GM19043 (cell line): ENCODE measurements at regions not wholly inside any gene's neighbourhood (a gene's known extent, or its start where the extent isn't known, plus 50 kb on each side); places are given as distances from the start of the nearest gene placed in this dataset.
A peak's percentile ranks its signal among the peaks of the same experiment; 100 is the strongest.

Source experiments
- ATAC-seq: cut with Tn5 transposase; IDR thresholded peaks from one replicate; pipeline ENCODE4 v1.9.1; 2021; ENCODE audit warnings: low read depth; ENCODE audit not compliant: unreplicated experiment

DNA sequence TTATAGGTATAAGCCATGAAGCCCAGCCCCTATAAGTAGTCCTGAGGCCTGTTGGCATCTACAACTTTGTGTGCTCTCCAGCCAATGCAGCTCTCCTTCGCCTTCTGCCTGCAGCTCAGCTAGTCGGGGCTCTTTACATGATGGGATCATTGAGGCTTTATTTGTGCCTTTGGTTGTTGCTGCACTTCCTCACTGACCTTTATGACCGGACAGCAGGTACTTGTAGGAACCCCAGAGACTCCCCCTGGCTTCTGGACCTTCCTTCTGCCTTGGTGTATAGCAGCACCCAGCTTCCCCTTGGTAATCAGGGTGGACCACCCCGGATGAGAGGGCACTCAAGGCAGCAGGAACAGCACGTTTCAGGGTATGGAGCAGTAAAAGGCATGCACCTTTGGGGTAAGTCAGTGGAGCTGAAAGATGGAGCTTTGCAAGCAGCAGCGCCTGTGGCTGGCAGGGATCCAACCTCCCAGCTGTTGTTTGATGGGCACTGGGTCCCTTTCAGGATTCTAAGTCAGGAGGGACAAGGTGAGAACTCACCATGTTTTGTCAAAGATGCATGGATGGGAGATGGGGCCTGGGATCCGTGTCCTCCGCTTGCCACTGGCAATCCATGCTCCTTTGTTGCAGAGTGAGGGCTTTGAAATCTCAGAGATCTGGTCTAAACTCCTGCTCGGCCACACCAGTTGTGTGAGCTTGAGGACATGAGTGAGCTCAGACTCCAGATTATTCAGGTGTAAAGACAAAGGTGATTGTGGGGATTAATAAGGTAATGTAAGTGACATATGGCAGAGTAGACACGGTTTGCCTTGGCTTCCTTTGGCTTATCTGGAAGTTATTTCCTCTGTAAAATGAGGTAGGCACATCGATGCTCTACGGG lies 65.1 kb upstream of the KLF13 start:
- no peak for ATAC-seq

DNA sequence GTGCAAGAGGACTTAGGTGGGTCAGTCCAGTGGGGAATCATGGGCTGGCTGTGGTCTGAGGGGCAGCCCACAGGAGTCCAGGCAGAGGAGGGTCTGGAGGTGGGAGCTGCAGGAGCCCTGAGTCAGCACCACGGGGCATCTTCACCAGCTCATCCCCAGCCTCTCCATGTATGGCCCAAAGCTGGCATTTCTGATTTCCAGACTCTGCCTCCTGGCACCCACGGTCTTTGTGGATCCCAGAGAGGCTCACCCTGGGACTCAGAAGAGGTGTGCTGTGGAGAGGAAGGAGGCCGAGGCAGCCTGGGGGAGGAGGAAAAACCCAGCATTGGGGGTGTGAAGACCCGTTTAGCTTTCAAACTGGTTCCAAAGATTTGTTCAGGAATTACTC lies 64.5 kb upstream of the KLF13 start:
- no peak for ATAC-seq

DNA sequence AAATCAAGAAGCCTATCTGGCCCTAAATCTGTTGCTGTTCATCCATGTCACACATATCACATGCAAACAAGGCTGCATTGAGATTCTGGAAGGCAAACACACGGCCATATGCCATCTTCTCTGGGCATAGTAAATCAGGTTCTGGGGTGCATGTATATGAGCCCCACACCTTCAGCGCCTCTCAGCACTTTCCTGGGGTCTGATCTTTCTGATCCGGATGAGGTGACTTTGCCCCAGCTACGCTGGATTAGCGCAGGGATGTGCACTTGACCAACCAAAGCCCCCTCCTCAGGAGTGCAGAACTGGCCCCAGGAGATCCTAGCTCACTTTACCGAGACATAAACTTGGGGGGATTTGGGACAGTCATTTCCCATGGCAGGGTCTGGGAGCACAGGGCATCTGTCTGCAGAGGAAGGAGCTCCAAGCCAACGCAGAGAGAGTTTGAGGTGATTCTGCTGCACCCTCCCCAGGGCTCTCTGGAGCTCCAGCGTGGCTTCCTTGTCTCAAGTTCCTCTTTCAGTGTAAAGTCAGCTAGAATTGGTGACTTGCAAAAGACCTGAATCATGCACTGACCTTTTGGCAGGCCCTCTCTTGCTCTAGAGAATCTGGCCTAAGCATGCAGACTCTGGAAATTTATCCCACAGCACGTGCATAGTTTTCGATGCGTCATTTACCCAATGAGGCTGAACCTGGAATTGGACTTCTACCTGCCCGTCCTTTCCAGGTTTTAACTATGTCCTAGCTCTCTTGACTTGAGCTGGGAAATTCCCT lies 63.5 kb upstream of the KLF13 start:
- no peak for ATAC-seq

DNA sequence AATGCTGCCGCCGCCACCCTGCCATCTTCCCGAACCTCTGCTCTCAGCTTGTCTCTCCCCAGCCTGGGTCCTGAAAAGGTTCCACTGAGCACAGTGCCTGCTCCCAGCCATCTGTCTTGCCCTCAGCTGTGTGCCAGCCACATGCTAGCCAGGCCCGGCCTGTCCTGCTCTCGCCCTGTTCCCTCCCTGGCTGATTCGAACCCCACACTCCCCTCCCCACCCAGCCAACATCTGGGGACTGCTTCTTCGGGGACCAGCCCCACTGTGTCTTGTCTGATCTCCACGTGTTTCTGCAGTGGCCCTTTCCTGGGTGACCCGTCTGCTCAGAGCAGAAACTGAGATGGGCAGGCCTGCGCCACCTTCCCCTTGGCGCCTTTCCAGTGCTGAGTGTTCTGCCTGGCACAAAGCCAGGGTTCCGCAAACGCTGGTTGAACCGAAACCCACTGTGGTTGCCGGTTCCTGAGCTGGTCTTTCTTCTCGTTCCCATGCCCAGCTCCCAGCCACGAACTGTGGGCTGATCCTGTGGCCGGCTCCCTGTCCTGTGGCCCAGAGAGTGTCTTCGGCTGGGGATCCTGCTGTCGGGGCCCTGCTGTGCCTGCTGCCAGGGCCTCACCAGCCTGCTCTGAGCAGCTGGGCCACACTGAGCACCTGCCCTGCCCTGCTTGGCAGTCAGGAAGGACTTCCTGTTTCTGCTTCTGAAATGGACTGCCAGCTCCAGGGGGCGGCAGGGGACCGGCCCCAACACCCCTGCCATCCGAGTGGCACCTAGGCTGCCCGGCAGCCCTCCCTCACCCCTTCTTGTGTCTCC lies 62.7 kb upstream of the KLF13 start:
- no peak for ATAC-seq

DNA sequence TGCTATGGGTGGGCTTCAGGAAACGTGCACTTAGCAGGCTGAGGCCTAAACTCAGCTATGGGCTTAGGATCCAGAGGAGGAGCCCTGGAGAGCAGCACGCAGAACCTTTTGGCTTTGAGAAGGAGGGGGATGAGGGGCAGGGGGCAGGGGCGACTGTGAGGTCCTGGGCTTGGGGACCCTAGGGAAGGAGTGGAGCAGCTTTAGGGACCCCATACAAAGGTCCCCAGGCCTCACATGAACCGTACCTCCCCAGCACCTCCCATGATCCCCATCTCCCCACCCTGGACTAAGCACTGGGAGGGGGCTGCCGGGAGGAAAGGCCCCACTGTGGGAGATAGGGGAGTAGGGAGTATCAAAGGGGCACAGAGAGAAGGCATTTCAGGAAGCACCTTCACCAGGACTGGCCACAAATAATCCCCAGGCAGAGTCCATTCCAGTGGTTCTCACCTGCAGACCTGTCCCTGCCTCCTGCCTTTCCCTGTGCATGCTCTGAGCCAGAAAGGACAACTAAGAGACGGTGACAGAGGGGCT lies 62.0 kb upstream of the KLF13 start:
- no peak for ATAC-seq

DNA sequence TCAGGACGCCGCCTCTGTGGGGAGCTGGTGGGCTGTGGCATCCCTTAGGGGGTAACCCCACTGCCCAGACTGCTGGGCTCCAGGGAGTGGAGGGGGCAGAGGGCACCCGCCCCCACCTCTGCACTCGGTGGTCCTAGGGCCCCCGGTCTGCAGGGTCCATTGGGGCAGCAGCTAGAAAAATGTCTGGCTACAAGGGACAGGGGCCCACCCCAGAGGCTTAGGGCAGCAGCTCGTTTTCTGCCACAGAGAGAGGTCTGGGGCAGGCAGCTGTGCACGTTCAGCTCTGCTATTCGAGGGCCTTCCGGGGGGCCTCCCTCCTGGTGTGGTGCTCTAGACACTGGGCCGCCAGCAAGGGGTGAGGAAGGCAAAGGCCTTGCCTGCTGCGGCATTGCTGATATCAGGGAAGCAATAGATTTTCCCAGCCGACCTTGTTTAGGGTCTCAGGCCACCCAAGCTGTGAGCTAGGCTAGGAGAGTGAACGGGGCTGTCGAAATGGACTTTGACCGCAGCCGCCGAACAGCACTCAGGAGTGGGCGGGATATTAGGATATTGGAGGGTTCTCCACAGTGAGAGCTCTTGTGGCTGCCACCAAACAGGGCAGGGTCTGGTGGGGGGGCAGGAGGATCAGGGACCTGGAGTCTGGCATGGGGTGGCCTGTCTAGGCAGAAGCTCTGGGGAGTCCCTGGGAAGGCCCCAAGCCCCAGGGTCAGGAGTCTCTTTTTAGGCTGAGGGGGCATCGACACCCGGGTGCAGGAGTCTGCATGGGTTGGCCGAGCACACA lies 61.4 kb upstream of the KLF13 start:
- ATAC-seq: no peak

DNA sequence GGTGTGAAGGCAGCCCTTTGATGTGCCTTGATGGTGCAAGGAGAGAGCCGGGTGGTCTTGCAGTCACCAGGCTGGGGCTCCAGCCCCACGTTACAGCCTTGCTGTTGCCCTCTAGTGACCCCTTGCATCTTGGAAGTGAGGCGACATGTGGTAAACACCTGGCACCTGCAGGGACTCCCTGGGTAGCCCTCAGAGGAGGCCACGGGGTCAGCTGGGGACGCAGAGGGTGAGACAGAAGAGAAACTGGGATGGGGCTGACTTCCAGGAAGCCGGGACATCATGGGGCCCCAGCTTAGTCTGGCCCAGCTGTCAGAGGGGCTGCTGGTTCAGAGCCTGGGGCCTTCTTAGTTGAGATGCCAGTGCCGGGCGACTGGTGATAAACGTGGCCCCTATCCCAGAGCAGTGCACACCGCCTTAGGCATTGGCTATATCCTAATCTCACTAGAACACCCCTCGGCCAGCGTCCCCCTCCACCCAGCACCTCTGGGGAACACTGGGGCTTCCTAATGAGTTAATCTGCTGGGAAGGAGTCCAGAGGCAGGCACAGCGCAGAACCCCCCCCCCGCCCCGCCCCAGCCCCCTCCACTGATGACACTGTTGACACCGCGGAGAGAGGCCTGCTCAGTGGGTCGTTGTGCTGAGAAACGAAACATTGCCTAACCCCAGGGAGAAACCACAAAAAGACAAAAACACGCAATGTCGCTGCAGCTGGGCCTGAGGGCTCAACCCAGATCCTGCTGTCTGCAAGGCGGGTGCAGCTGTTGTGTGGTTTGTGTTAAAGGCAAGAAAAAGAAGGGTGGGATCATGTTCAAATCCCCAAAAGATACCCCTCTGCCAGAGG lies 60.5 kb upstream of the KLF13 start:
- ATAC-seq: peak; percentile 61

DNA sequence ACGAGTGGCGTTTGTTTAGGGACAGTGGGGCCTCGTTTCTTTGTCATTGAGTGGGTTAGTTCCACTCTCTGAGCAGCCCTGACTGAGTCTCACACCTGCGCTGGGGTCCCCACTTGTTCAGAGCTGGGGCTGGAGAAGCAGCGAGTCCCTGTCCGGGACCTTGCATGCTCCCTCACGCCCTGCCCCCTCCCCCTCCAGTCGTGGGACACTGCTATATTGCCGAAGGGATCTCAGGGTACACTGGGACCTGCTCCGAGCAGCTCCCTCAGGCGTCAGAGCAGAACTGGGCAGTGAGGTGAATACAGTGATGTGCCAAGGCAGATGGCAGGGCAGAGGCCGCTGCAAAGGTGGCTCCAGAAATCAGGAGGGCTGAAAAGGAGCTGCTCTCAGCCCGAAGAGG lies 59.9 kb upstream of the KLF13 start:
- ATAC-seq: peak; percentile 11

DNA sequence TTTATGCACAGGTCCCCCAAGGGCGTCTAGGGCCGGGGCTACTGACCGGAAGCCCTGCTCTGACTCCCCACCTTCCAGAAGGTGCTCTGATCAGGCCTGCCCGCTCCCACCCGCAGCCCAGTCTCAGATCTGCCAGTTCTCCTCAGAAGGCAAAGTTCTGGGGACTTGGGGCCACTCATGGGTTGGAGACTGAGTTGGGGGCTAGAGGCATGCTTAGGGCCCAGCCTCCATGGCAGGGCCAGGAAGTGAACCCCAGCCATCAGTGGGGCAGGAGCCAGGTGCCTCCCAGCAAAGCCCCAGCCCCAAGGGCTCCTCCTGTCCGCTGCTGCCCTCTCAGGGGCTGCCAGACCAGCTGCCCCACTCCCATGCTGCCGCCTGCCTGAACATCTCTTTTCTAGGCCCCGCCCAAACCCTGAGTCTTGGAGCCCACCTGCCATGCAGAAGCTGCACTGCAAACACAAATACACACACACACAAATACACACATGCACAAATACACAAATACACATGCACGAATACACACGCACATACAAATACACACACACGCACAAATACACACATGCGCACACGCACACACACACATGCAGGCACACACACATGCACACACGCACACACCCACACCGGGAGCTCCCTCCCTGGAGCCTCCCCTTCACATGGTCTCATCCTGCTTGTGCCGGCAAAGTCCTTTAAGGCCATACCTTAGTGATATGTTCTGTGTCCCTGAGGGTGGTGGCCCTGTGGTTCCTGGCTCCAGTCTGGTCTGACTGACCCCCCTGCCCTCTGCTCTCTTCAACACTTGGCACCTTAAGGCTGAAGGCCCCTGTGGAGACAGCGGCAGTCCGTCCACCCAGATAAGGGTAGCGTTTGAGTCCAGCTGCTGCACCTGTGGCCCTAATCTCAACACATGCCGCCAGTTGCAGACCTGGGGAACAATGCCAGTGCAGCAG lies 59.2 kb upstream of the KLF13 start:
- no peak for ATAC-seq

DNA sequence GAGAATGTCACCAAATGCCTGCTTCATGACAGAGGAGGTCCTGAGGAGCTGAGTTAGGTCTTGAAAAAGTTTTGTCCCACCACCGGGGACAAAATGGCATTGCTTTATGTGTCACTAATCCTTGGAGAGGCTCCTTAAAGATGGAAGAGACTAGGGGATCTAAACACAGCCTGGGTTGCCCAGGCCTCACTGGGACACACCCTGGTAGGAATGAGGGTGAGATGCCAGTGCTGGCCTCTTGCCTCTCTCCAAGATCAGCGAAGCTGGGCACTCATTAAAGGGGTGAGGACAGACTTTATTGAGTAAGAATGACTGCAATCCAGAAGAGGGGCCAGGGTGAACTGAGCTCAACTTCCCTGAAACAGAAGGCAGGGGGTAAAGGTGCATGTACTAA lies 58.5 kb upstream of the KLF13 start:
- no peak for ATAC-seq

DNA sequence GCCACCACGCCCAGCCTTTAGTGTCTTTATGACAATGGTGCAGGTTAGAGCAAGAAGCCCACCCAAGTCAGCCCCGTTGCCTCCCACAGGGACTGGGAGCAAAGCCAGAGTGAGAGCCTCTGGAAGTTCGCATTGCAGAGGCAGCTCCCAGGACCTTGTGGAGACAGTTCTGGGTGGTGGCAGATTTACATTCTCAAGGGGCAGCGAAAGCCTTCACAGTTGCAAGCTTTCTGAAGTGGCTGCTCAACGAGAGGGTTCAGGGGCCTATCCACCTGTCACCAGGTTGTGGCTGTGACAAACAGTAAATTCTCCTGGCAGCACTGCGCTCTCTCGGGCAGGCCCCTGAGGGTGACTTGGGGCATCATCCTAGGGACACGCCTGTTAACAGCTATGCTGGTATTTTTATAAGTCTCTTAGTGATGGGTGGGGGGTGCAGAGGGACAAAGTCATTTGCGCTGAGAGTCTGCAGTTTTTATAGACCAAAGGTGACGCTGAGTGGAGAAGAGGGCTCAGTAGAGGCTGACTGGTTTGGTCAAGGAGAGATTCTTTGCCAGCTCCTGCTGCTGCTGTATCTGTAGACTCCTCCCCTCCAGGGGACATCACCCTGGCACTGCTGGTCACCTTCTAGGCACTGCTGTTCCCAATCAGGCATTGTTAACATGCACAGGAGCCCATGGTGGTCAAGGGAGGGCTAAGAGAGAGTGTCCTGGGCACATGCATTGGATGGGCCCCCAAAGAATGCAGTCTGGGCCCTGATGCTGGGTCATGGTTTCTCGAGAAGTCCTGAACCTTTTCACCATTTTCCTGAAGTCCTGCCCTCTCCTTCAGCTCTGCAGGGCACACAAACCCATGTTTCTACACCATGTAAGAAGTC lies 57.5 kb upstream of the KLF13 start:
- no peak for ATAC-seq

DNA sequence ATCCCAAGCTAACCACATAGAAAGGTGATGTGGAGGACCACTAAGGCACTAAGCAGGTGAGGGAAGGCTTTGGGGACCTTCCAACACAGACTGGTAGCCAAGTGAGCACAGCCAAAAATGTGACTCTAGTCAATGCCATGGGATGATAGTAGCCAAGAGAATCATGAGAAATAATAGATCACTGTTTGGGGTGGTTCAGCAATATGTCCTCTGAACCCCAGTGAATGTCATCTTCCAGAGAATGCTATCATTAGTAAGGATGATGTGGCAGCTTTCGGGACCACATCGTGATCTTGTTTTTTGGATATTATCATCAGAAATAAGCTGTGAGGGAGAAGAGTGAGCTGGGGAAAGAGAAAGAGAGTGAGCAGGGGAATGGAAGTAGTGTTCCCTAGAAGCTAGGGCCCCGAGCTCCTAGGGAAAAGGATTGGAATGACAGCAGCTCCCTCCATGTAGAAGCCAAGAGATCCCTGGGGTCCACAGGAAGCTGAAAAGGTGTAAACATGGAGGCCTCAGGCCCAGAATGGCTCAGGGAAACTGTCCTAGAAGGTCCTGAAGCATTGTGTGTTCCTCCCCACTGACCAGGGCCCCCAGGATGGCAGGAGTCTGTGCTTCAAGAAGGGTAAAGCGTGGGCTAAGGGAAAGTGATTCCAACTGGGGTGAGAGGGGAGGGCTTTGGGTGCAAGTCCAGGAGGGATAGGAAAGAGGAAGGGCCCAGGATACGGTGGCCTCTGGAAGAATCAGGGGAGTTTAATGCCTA lies 56.6 kb upstream of the KLF13 start:
- ATAC-seq: no peak

DNA sequence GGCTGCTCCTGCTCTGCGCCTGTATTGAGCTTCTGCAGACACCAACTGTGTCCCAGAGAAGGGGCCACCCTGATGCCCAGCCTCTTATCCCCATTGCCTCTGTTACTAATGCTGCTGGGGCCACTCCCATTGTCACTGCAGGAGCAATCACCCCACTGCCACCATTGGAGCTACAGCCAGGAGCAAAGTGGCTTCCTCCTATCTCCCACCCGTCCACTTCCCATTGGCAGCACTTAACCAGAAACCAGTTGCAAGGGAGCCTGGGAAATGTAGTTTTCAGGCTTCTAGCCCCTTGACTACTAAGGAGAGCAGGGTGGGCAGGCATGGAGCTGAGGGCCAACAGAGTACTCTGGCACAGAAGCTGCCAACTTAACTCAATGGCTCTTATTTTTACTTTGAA lies 55.9 kb upstream of the KLF13 start:
- no peak for ATAC-seq

DNA sequence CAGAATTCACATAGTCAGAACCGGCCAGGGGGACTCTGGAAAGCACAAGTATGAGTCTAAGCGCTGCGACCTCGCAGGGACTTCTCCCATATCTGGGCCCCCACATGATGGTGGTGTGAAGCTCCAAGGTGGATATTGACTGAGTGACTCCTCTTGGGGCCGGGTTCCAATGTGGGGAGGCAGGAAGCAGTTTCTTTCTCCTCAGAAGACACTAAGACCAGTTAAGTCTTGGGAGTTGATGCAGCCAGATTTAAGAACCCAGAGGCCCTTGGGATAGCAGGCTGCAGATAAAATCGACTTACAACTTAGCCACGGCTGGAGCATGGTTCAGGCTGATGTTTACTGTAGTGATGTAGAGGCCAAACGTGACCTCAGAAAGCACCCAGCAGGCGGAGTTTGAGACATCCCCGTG lies 55.4 kb upstream of the KLF13 start:
- ATAC-seq: no peak

DNA sequence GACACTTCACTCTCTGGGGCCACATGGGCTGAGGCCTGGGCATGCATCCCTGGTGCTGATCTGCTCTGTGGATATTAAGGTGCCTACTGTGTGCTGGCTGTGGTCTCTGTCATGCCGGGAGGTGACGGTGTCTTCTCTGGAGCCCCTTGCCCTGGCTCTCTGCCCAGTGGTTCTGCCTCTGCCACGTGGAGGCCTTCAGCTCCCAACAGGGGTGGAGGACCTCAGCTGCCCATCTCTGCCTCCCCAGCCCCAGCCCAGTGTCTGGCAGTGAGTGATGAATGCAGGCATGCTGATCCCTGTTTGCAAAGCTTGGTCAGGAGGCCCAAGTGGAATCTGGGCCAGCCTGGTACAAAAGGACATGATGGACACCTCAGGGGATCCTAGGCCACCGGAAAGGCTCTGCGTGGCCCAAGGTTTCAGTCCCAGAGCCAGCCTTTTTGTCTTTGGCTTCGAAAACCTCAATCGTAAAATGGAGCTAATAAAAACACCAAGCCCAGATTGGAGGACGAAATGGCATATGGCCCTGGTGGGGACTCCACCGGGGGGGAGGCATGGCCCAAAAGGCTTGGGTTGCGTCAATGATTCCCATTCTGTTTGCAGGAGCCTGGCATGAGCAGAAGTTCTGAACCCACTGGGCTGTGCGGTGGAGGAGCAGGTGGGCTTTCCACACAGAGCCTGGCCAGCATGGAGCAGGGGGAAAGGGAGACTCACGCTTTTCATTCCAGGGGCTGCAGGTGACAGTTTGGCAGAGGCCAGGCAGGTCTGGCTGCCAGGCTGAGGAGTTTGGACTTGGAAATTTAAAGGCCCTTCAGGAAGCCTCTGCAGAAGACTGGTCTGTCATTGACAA lies 54.7 kb upstream of the KLF13 start:
- ATAC-seq: no peak
